Lung (tissue), 11 donors: ENCODE measurements at regions not wholly inside any gene's neighbourhood (a gene's known extent, or its start where the extent isn't known, plus 50 kb on each side); places are given as distances from the start of the nearest gene placed in this dataset.

Experiments
- ATAC-seq: fragments of 200-7000 bp; cut with Tn5 transposase; one replicate; pipeline ENCODE4 v1.9.1; 2020; ENCODE audit warnings: moderate number of reproducible peaks; ENCODE audit not compliant: insufficient read depth, low FRiP score
- DNase-seq, 3 donors: peaks; one replicate each; pipeline ENCODE4 v3.0.0-alpha.2; 2013 to 2017
- H3K27ac ChIP-seq, 2 donors: one replicate each; pipeline ENCODE4 v1.5.1; 2013; ENCODE audit warnings: mild to moderate bottlenecking in 2 of 2, moderate library complexity in 2 of 2, control low read depth in 1 of 2, inconsistent platforms in 1 of 2, low read depth in 1 of 2, low read length in 1 of 2
- H3K27me3 ChIP-seq, 3 donors: one replicate each; pipeline ENCODE4 v1.5.1; 2013; ENCODE audit warnings: low read length in 2 of 3; ENCODE audit not compliant: control insufficient read depth in 3 of 3, insufficient read depth in 3 of 3
- H3K36me3 ChIP-seq, 4 donors: one replicate each; pipeline ENCODE4 v1.5.1; 2013; ENCODE audit warnings: low read length in 4 of 4, mild to moderate bottlenecking in 1 of 4, moderate library complexity in 1 of 4; ENCODE audit not compliant: control insufficient read depth in 4 of 4, insufficient read depth in 4 of 4
- H3K4me1 ChIP-seq, 5 donors: one replicate each; pipeline ENCODE4 v1.5.1; 2013; ENCODE audit warnings: low read length in 5 of 5, mild to moderate bottlenecking in 2 of 5, moderate library complexity in 1 of 5; ENCODE audit not compliant: control insufficient read depth in 5 of 5, insufficient read depth in 5 of 5
- H3K4me3 ChIP-seq: one replicate; pipeline ENCODE4 v1.5.1; 2013; ENCODE audit warnings: mild to moderate bottlenecking, control low read depth, moderate library complexity
- H3K9ac ChIP-seq, 2 donors: one replicate each; pipeline ENCODE4 v1.5.1; 2013; ENCODE audit warnings: low read length in 2 of 2, control low read depth in 1 of 2; ENCODE audit not compliant: insufficient read depth in 1 of 2
- H3K9me3 ChIP-seq, 4 donors: one replicate each; pipeline ENCODE4 v1.5.1; 2013; ENCODE audit warnings: low read length in 3 of 4, mild to moderate bottlenecking in 1 of 4, moderate library complexity in 1 of 4; ENCODE audit not compliant: control insufficient read depth in 4 of 4, insufficient read depth in 3 of 4
- CTCF ChIP-seq: IDR thresholded peaks from 2 replicates; pipeline ENCODE4 v1.5.1; 2012; ENCODE audit warnings: mild to moderate bottlenecking; ENCODE audit errors: control extremely low read depth, extremely low read depth
- WGBS, 2 donors: extraction: QIAGEN DNeasy Blood & Tissue Kit; methylation state at CpG; one replicate each; pipeline ENCODE4 v1.1.7; 2013; 5-methylcytosine and 5-hydroxymethylcytosine counted together
- donor health status: control.
- donor health status: control.
- donor health status: Bipolar disorder and iron deficiency.
- donor health status: healthy.
- donor health status: DM: yes; HTN: yes; CAD: no.

DNA sequence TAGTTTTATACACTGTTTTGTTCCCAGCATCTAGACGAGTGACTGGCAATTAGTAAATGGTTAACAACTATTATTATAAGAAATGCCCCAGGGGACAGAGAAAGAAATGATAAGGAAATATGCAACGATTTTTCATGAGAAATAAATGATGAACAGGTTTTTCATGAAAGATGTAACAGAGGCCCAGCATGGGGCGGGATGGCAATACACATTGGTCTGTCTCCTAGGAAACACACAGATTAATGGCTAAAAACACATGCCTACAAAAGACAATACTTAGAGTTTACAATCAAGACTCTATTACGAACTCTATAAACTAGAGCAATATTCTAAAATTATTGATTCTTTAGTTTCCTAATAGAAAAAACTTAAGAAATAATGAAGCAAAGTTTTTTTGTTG, 441.5 kb upstream of the CDH9 start:
- DNase-seq (no peak), ATAC-seq (no peak)
- Histone ChIP-seq H3K9me3 (peaks cover 0 to 14% (median 2%) of the 10 kb centered on the region in 4 donors), H3K27ac (no peak overlapping the region), H3K27me3 (no peaks in the 10 kb centered on the region), H3K4me3 (no peak overlapping the region), H3K36me3 (no peaks in the 10 kb centered on the region), H3K4me1 (no peaks in the 10 kb centered on the region), H3K9ac (no peak overlapping the region)
- no peak for TF ChIP-seq CTCF
- 76 to 83% methylated on average over 4 of the region's 4 CpGs for WGBS, 2 donors

- Histone ChIP-seq H3K9me3 (peaks cover 0 to 14% (median 4%) of the 10 kb centered on the region in 4 donors), H3K36me3 (no peaks in the 10 kb centered on the region), H3K9ac (no peak overlapping the region), H3K27ac (no peak overlapping the region), H3K4me3 (no peak overlapping the region), H3K4me1 (no peaks in the 10 kb centered on the region), H3K27me3 (no peaks in the 10 kb centered on the region)
- DNase-seq (no peak), ATAC-seq (no peak)
- 70 to 71% methylated on average over 4 of the region's 4 CpGs for WGBS, 2 donors
- TF ChIP-seq CTCF = no peak
These were observed 439.2 kb upstream of the CDH9 start for GRCh38 chr5:27477550-27477949.

- WGBS, 2 donors = 85 to 86% methylated on average over 2 of the region's 2 CpGs
- Histone ChIP-seq H3K4me3 (no peak overlapping the region), H3K9me3 (peaks cover 0 to 14% (median 6%) of the 10 kb centered on the region in 4 donors), H3K27me3 (no peaks in the 10 kb centered on the region), H3K9ac (no peak overlapping the region), H3K4me1 (no peaks in the 10 kb centered on the region), H3K36me3 (no peaks in the 10 kb centered on the region), H3K27ac (no peak overlapping the region)
- TF ChIP-seq CTCF = no peak
- DNase-seq = no peak
- ATAC-seq = no peak
These were observed 438.1 kb upstream of the CDH9 start for GRCh38 chr5:27476356-27476988.

GRCh38 chr5:27475063-27475462, 436.7 kb upstream of the CDH9 start:
- H3K36me3 ChIP-seq = no peaks in the 10 kb centered on the region
- TF ChIP-seq CTCF = no peak
- 47 to 53% methylated on average over 1 of the region's 1 CpG for WGBS, 2 donors

More at GRCh38 chr5:27475063-27475462, 436.7 kb upstream of the CDH9 start:
- Histone ChIP-seq H3K4me1 (no peaks in the 10 kb centered on the region), H3K9ac (no peak overlapping the region), H3K27ac (no peak overlapping the region), H3K4me3 (no peak overlapping the region), H3K27me3 (no peaks in the 10 kb centered on the region), H3K9me3 (peaks cover 0 to 14% (median 6%) of the 10 kb centered on the region in 4 donors)
- DNase-seq (no peak), ATAC-seq (no peak)
